Activated T-cell treated with anti-CD3 and anti-CD28 coated beads for 48 hours (primary cell): ENCODE measurements at regions not wholly inside any gene's neighbourhood (a gene's known extent, or its start where the extent isn't known, plus 50 kb on each side); places are given as distances from the start of the nearest gene placed in this dataset.

Source experiments
- DNase-seq: peaks from one replicate; pipeline ENCODE4 v3.0.0-alpha.2; 2020; ENCODE audit warnings: low read depth

- no peak for DNase-seq
Observed at GRCh38 chr20:60064554-60065196, 106.5 kb downstream of the CDH26 start.

GRCh38 chr20:60065741-60066437, 107.7 kb downstream of the CDH26 start:
- DNase-seq: no peak

GRCh38 chr20:60066438-60066823, 108.2 kb downstream of the CDH26 start:
- no peak for DNase-seq

GRCh38 chr20:60068509-60068908, 110.3 kb downstream of the CDH26 start:
- DNase-seq: no peak

GRCh38 chr20:60069656-60070055, 111.4 kb downstream of the CDH26 start:
- DNase-seq: no peak

- no peak for DNase-seq
Observed at GRCh38 chr20:60070791-60071190, 112.6 kb downstream of the CDH26 start.

GRCh38 chr20:60071965-60072364, 113.7 kb downstream of the CDH26 start:
- DNase-seq: no peak

GRCh38 chr20:60073086-60073485, 114.9 kb downstream of the CDH26 start:
- DNase-seq: no peak

GRCh38 chr20:60073504-60073903, 115.3 kb downstream of the CDH26 start:
- DNase-seq: no peak

GRCh38 chr20:60074276-60074675, 116.1 kb downstream of the CDH26 start:
- DNase-seq: no peak

GRCh38 chr20:60078351-60079250, 120.4 kb downstream of the CDH26 start:
- DNase-seq: no peak

GRCh38 chr20:60080401-60080800, 122.2 kb downstream of the CDH26 start:
- no peak for DNase-seq

- no peak for DNase-seq
Observed at GRCh38 chr20:60085551-60086132, 127.4 kb downstream of the CDH26 start.

- no peak for DNase-seq
Observed at GRCh38 chr20:60086821-60087562, 128.8 kb downstream of the CDH26 start.

GRCh38 chr20:60087563-60088105, 129.4 kb downstream of the CDH26 start:
- no peak for DNase-seq

GRCh38 chr20:60088236-60088635, 130.0 kb downstream of the CDH26 start:
- DNase-seq: no peak

- no peak for DNase-seq
Observed at GRCh38 chr20:60090631-60091030, 132.4 kb downstream of the CDH26 start.

- no peak for DNase-seq
Observed at GRCh38 chr20:60091305-60091704, 133.1 kb downstream of the CDH26 start.

GRCh38 chr20:60091861-60092260, 133.6 kb downstream of the CDH26 start:
- no peak for DNase-seq

GRCh38 chr20:60092729-60093128, 134.5 kb downstream of the CDH26 start:
- no peak for DNase-seq

- DNase-seq: no peak
Observed at GRCh38 chr20:60095456-60095855, 137.2 kb downstream of the CDH26 start.
